OCI-LY3 (cell line): ENCODE measurements at regions not wholly inside any gene's neighbourhood (a gene's known extent, or its start where the extent isn't known, plus 50 kb on each side); places are given as distances from the start of the nearest gene placed in this dataset.

Experiments
- CTCF ChIP-seq: fragments of 200-600, 300-600 bp; sonication (generic); IDR thresholded peaks from 2 replicates; pipeline ENCODE4 v1.5.1; 2014; ENCODE audit warnings: antibody characterized with exemption, low read length, low read depth
- EZH2phosphoT487 ChIP-seq: fragments of 200-600 bp; shearing (Covaris generic); IDR thresholded peaks from 2 replicates; pipeline ENCODE4 v1.6.1; 2018; ENCODE audit warnings: antibody characterized with exemption, mixed run types, low read depth

- no peak for TF ChIP-seq CTCF
- no peak for TF ChIP-seq EZH2phosphoT487
These were observed 888.0 kb upstream of the PTPRD start for GRCh38 chr9:11500780-11501179.
